Astrocyte (in vitro differentiated cells and primary cell): ENCODE measurements at regions not wholly inside any gene's neighbourhood (a gene's known extent, or its start where the extent isn't known, plus 50 kb on each side); places are given as distances from the start of the nearest gene placed in this dataset.

Experiments
- CTCF ChIP-seq: IDR thresholded peaks from 2 replicates; pipeline ENCODE4 v1.5.1; 2011; ENCODE audit warnings: low read depth, mild to moderate bottlenecking, inconsistent platforms, low read length, moderate library complexity; ENCODE audit not compliant: insufficient read depth
- EZH2 ChIP-seq: IDR thresholded peaks from 2 replicates; pipeline ENCODE4 v1.6.1; 2012; ENCODE audit warnings: mild to moderate bottlenecking, low read length, inconsistent platforms; ENCODE audit not compliant: insufficient read depth

- no peak for TF ChIP-seq CTCF
- TF ChIP-seq EZH2: no peak
Measured at GRCh38 chr6:134449004-134449403, 131.1 kb upstream of the SGK1 start.
